Forelimb muscle (tissue), 1 donor: ENCODE measurements at regions not wholly inside any gene's neighbourhood (a gene's known extent, or its start where the extent isn't known, plus 50 kb on each side); places are given as distances from the start of the nearest gene placed in this dataset.

Experiments
- DNase-seq: peaks from one replicate; pipeline ENCODE4 v3.0.0-alpha.2; 2013; ENCODE audit warnings: low read depth

DNA sequence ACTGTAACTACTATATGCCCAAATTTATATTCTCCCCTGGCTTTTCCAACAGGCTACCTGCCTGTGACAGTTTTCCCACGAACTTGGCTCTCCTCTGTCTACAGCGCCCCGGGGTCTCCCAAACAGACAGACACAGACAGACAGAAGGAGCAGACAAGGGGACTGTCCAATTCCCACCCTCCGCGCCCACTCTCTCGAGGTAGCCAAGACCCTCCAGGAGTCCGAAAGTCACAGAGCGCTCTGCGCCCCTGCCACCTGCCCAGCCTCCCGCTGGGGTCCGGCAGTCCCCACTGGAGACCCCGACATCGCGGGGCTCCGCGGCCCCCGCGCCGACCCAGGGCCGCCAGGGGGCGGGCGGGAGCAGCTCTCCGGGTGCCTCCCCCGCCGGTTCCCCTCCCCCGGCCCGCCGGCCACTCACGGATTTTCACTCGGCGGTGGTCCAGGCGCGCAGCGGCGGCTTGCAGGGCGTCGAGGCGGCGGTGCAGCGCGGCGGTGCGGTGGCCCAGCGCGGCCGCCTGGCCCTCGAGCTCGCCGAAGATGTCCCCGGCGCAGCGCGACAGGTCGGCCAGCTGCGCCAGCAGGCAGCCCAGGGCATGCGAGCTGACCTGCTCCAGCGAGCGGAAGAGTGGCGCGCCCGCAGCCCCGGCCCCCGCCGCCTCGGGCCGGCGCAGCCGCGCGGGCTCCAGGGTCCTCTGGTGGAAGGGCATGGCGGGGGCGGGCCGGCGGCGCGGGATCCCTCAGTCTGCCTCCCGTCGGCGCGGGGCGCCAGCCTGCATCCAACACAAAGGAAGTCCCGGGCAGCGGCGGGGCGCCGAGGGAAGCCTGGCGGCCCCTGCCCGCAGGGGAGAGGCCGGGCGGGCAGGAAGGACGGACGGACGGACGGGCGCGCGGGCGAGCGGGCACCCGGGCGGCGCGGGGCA lies 81.3 kb upstream of the CCDC28A start:
- no peak for DNase-seq

- no peak for DNase-seq
Measured at GRCh38 chr6:138692978-138693909, 80.3 kb upstream of the CCDC28A start.

GRCh38 chr6:138695193-138695592 lies 78.4 kb upstream of the CCDC28A start:
- no peak for DNase-seq

DNA sequence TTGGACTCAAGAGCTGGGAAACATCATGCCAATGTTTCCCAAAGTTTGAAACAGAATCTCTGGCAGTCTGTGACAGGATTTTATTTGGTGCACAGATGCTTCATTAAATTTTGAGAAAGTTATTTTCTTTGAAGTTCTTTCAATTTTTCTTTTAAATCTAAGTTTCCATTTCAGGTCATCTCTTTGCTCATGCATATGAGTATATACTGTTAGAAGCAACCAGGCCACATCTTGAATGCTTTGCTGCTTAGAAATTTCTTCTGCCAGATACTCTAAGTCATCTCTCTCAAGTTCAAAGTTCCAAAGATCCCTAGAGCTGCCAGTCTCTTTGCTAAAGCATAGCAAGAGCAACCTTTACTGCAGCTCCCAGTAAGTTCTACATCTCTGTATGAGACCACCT lies 59.1 kb upstream of the CCDC28A start:
- no peak for DNase-seq

- no peak for DNase-seq
Measured at GRCh38 chr6:138716013-138716412, 57.6 kb upstream of the CCDC28A start.

- no peak for DNase-seq
Measured at GRCh38 chr6:138716971-138717665, 56.5 kb upstream of the CCDC28A start.

- no peak for DNase-seq
Measured at GRCh38 chr6:138719011-138719635, 54.4 kb upstream of the CCDC28A start.

- DNase-seq: no peak
Measured at GRCh38 chr6:138719744-138720143, 53.8 kb upstream of the CCDC28A start.

- DNase-seq: no peak
Measured at GRCh38 chr6:138722425-138723371, 50.9 kb upstream of the CCDC28A start.
